ENCODE measurements at regions not wholly inside any gene's neighbourhood (a gene's known extent, or its start where the extent isn't known, plus 50 kb on each side); places are given as distances from the start of the nearest gene placed in this dataset.

DNA sequence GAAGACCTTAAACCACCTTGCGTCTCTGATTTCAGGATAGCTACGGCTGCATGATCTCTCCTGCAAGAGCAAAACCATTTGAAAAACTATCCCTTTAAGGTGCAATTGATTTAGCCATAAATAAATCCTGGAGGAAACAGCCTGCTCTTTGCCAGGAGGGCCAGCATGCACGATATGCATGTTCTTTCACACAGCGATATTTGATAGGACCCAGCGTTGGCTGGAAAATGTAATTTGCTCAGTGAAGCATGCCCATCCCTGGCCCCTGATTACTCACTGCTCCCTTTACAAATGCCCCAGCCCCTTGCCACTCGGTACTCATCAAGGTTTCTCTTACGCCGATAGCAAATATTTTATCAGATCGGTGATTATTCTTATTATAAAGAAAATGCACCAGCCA, 315.4 kb downstream of the CDH2 start:
- H3K4me3 ChIP-seq (replicated peaks; ENCODE audit: insufficient read depth, low read length) = no peak overlapping the region
- DNase-seq (ENCODE audit: low read depth in 1 of 2, low spot score in 1 of 2) = no peak
- H3K27me3 ChIP-seq (ENCODE audit: insufficient read depth, poor library complexity, severe bottlenecking) = no peaks in the 10 kb centered on the region
- H3K27ac ChIP-seq (replicated peaks) = no peak overlapping the region
- TF ChIP-seq GABPA (IDR thresholded peaks at IDR 0.05; ENCODE audit: low read depth) (no peak), SPI1 (IDR thresholded peaks at IDR 0.05; ENCODE audit: borderline replicate concordance, low read depth) (no peak), POLR2AphosphoS5 (IDR thresholded peaks at IDR 0.05; ENCODE audit: low read depth) (no peak), CTCF (IDR thresholded peaks at IDR 0.05; ENCODE audit: insufficient read depth, low read length) (no peak), REST (IDR thresholded peaks at IDR 0.05; ENCODE audit: insufficient replicate concordance, low read depth) (no peak)

DNA sequence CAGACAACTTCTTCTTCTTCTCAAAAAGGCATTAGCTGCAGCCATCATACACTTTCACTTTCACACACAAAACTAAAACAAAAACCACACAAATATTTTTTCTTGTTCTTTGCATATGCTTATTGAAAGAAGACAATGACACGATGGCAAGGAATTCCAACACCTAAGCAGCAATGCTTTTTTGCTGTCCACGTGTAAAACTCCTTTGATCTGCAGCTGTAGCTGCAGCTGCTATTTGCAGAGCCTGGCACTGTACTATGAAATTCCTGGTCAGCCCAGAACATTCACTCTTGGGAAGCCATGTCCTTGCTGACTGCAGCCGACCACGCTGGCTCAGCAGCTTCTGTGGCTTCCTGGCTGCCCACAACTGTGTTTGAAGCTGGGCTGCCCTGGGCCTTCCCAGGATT, 316.2 kb downstream of the CDH2 start:
- Histone ChIP-seq H3K4me3 (replicated peaks; ENCODE audit: insufficient read depth, low read length) (no peak overlapping the region), H3K27ac (replicated peaks) (no peak overlapping the region), H3K27me3 (ENCODE audit: insufficient read depth, poor library complexity, severe bottlenecking) (no peaks in the 10 kb centered on the region)
- TF ChIP-seq POLR2AphosphoS5 (IDR thresholded peaks at IDR 0.05; ENCODE audit: low read depth) (no peak), CTCF (IDR thresholded peaks at IDR 0.05; ENCODE audit: insufficient read depth, low read length) (no peak), GABPA (IDR thresholded peaks at IDR 0.05; ENCODE audit: low read depth) (no peak), REST (IDR thresholded peaks at IDR 0.05; ENCODE audit: insufficient replicate concordance, low read depth) (no peak), SPI1 (IDR thresholded peaks at IDR 0.05; ENCODE audit: borderline replicate concordance, low read depth) (no peak)
- no peak for DNase-seq (ENCODE audit: low read depth in 1 of 2, low spot score in 1 of 2)

- Histone ChIP-seq H3K4me3 (replicated peaks; ENCODE audit: insufficient read depth, low read length) (no peak overlapping the region), H3K27me3 (ENCODE audit: insufficient read depth, poor library complexity, severe bottlenecking) (no peaks in the 10 kb centered on the region), H3K27ac (replicated peaks) (no peak overlapping the region)
- no peak for DNase-seq (ENCODE audit: low read depth in 1 of 2, low spot score in 1 of 2)
- TF ChIP-seq CTCF (IDR thresholded peaks at IDR 0.05; ENCODE audit: insufficient read depth, low read length) = no peak
- TF ChIP-seq POLR2AphosphoS5 (IDR thresholded peaks at IDR 0.05; ENCODE audit: low read depth) = no peak
- no peak for TF ChIP-seq SPI1 (IDR thresholded peaks at IDR 0.05; ENCODE audit: borderline replicate concordance, low read depth)
- no peak for TF ChIP-seq GABPA (IDR thresholded peaks at IDR 0.05; ENCODE audit: low read depth)
- no peak for TF ChIP-seq REST (IDR thresholded peaks at IDR 0.05; ENCODE audit: insufficient replicate concordance, low read depth)
Observed at GRCh38 chr18:27860011-27860410, 316.9 kb downstream of the CDH2 start.

Measured in HL-60 (cell line).